GM21515 (cell line): ENCODE measurements at regions not wholly inside any gene's neighbourhood (a gene's known extent, or its start where the extent isn't known, plus 50 kb on each side); places are given as distances from the start of the nearest gene placed in this dataset.

Source experiments
- ATAC-seq: cut with Tn5 transposase; IDR thresholded peaks from one replicate; pipeline ENCODE4 v1.9.1; 2021; ENCODE audit not compliant: unreplicated experiment

DNA sequence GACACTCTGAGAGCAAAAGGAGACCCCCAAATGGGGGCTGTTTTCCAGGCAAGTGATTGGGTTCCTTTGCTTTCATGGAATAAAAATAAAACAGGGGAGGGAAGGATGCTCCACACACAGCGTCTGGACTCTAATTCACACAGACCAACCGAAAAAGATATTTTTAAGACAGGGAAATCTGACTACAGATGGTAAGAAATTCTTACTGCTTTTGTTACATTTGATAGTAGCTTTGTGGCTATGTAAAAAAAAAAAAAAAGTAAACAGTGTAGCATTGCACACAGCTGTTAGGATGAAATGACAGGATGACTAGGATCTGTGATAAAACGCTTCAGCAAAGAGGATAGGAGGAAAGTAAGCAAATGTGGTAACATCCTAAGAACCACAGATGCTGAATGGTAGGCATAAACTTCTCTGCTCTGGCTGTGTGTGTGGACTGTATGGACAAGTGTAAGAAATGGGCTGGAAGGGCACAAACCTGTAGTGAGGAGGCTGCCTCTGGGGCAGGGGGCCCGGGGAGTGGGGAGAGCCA is 207.6 kb downstream of the ANAPC1 start:
- no peak for ATAC-seq

GRCh38 chr2:111678161-111678560 is 205.8 kb downstream of the ANAPC1 start:
- no peak for ATAC-seq

GRCh38 chr2:111678651-111679050 is 205.3 kb downstream of the ANAPC1 start:
- no peak for ATAC-seq

GRCh38 chr2:111679202-111679601 is 204.8 kb downstream of the ANAPC1 start:
- no peak for ATAC-seq

DNA sequence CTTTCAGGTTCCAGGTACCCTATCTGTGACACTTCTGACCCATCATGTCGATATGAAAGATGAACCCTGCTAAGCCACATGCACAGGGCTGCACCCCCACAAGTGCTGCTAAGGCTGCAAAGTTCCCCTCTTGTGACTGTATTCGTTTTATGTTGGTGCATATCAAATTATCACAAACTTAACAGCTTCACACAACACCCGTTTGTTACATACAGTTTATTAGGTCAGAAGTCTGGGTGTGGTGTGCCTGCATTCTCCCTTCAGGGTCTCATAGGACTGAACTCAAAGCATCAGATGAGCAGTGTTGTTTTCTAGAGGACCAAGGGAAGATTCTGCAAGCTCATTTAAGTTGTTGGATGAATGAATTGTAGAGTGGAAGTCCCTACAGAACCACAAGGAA is 199.4 kb downstream of the ANAPC1 start:
- ATAC-seq = no peak

GRCh38 chr2:111685342-111685741 is 198.7 kb downstream of the ANAPC1 start:
- ATAC-seq = no peak

GRCh38 chr2:111686994-111687393 is 197.0 kb downstream of the ANAPC1 start:
- no peak for ATAC-seq

DNA sequence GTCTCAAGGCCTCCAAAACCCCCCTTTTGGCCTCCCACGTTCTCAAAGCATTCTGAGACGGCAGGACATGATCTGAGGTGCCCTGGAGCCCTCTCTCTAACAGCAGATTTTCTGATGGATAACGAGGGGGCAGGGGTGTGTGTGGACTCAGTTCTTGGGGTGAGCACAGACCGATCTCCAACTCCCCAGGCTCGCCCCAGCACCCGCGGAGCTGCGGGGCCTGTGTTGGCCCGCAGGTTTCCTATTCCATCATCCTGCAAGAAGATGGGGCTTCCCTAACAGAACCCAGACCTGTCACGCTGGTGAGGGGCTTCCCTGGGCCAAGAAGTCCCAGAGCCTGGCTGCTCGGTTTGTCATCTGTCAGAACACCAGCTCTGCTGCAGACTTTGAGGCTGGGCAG is 196.1 kb downstream of the ANAPC1 start:
- no peak for ATAC-seq

DNA sequence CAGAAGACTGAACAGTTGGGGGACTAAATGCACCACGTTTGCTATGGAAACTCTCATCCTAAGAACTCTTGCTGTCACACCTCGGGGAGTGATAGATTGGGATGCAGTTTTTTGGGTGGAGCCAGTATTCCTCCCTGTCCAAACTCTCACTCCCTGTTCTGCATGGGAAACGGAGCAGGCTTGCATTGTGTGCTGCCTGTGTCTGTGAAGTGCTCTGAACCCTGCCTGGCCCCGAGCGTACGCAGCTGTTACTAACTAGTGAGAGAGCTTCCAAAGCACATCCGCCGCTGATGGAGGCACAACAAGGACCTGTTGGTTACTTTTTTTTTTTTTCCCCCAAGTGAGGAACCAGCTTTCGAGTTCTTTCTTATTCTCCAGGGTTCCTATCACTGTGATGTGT is 195.5 kb downstream of the ANAPC1 start:
- ATAC-seq = no peak

- no peak for ATAC-seq
Observed at GRCh38 chr2:111689174-111689573, 194.8 kb downstream of the ANAPC1 start.

GRCh38 chr2:111689941-111690340 is 194.1 kb downstream of the ANAPC1 start:
- no peak for ATAC-seq

DNA sequence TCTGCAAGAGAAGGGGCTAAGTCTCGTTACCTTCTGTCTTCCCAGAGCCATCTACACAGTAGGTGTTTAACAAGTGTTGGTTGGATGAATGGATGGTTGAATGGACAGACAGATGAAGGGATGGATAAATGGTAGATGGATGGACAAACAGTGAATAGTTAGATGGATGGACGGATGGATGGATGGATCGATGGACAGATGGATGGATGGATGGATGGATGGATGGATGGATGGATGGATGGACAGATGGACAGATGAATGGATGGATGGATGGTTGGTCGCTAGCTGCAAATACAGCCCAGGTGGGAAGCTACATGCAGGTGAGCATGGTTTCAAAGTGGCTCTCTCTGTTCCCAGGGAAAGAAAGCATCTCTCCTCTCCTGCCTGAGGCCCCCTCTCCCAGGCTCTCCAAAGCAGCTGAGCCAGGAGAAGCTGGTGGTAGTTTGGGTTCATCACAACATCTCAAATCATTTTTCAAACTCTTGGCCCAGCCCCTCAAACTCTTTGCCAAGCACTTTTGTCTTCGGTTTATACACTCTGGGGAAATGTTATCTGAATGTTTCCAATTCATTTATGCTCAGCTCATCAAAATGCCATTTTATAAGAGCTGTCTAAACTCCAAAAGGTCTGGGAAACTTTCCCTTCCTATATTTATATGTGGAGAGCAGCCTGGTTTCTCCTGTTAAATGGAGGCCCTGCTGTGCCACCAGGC is 192.7 kb downstream of the ANAPC1 start:
- ATAC-seq = no peak

DNA sequence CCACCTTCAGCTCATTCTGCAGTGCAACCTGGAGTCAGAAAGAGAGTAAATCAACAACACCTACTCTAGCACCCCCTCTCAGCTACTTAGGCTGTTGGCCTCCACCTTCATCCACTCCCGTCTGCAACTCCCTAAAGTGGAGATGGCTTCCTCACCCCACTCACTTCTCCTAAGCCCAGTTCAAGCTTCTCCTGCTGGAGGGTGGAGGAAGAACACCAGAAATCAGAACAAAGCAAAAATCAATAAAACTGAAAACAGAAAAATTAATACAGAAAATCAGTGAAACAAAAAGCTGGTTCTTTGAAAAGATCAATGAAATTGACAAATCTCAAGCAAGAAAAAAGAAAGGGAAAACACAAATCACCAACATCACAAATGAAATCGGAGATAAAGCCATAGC is 191.7 kb downstream of the ANAPC1 start:
- ATAC-seq = no peak

DNA sequence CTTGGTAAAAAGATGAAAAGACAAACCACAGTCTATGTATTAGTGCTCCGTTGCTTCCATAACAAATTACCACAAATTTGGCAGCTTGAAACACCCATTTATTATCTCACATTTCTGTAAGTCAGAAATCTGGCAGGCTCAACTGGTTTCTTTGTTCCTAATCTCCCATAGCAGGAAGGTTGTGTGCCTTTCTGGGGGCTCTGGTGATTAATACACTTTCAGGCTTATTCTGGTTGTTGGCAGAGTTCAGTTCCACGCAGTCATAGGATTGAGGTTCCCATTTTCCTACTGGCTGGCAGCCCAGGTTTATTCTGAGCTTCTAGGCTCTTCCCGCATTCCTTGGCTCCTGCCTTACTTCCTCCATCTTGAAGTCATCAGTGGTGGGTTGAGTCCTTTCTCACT is 189.3 kb downstream of the ANAPC1 start:
- no peak for ATAC-seq

DNA sequence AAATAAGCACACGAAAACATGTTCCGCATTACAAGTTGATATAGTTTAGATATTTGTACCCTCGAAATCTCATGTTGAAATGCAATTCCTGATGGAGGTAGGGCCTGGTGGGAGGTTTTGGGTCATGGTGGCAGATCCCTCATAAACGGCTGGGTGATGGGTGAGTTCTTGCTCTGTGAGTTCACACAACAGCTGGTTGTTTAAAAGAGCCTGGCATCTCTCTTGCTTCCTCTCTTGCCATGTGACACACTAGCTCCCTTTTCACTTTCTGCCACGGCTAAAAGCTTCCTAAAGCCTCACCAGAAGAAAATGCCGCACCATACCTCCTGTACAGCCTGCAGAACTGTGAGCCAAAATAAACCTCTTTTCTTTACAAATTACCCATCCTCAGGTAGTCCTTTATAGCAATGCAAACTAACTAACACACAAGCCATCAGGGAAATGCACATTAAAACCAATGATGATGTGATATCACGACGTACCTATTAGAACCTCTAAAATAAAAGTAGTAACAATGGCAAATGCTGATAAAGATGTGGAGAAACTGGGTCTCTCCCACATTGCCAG is 188.5 kb downstream of the ANAPC1 start:
- no peak for ATAC-seq

- no peak for ATAC-seq
Observed at GRCh38 chr2:111696226-111696625, 187.8 kb downstream of the ANAPC1 start.

- no peak for ATAC-seq
Observed at GRCh38 chr2:111697560-111697959, 186.4 kb downstream of the ANAPC1 start.

DNA sequence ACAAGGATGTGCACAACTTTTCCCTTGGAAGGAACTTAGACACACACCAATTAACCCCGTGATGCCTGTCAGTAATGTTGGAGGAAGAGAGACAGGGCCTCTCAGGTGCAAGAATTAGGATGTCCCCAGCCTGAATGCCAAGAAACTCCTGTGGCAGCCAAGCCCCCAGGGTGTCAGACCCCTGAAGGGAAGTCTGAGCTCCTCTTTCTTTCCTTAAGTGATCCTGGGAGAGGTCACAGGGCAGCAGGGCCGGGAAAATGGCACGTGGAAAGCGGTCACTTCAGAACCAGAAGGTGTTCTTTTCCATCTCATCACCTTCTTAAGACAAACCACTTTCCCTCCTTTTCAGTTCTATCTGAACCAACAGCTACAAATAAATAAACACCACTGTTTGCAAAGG is 185.9 kb downstream of the ANAPC1 start:
- ATAC-seq = no peak

- no peak for ATAC-seq
Observed at GRCh38 chr2:111698743-111699554, 185.0 kb downstream of the ANAPC1 start.

- ATAC-seq = no peak
Observed at GRCh38 chr2:111701266-111701665, 182.7 kb downstream of the ANAPC1 start.

GRCh38 chr2:111701798-111702118 is 182.2 kb downstream of the ANAPC1 start:
- no peak for ATAC-seq
